HEK293T (cell line): ENCODE measurements at regions not wholly inside any gene's neighbourhood (a gene's known extent, or its start where the extent isn't known, plus 50 kb on each side); places are given as distances from the start of the nearest gene placed in this dataset.

ENCODE experiments used
- ARNT ChIP-seq: fragments of 450-650 bp; IDR thresholded peaks from 2 replicates; pipeline ENCODE4 v1.6.1; 2017; ENCODE audit warnings: mild to moderate bottlenecking
- BHLHE40 ChIP-seq: fragments of 450-650 bp; IDR thresholded peaks from 2 replicates; pipeline ENCODE4 v1.6.1; 2016; ENCODE audit warnings: mild to moderate bottlenecking, moderate library complexity, borderline replicate concordance
- CTBP1 ChIP-seq: fragments of 450-650 bp; IDR thresholded peaks from 2 replicates; pipeline ENCODE4 v1.6.1; 2016; ENCODE audit warnings: borderline replicate concordance
- ELF4 ChIP-seq: fragments of 450-650 bp; IDR thresholded peaks from 2 replicates; pipeline ENCODE4 v1.6.1; 2017; ENCODE audit warnings: antibody characterized with exemption
- FOXA1 ChIP-seq: fragments of 450-650 bp; IDR thresholded peaks from 2 replicates; pipeline ENCODE4 v1.6.1; 2016; ENCODE audit warnings: mild to moderate bottlenecking
- FOXM1 ChIP-seq: fragments of 450-650 bp; IDR thresholded peaks from 2 replicates; pipeline ENCODE4 v1.6.1; 2017; ENCODE audit warnings: mild to moderate bottlenecking, borderline replicate concordance
- HDGF ChIP-seq: fragments of 450-650 bp; IDR thresholded peaks from 2 replicates; pipeline ENCODE4 v1.6.1; 2017; ENCODE audit warnings: antibody characterized with exemption, borderline replicate concordance
- L3MBTL2 ChIP-seq: fragments of 450-650 bp; conservative IDR thresholded peaks from 2 replicates; pipeline ENCODE4 v1.6.1; 2016; ENCODE audit warnings: mild to moderate bottlenecking
- SP1 ChIP-seq: fragments of 450-650 bp; IDR thresholded peaks from 2 replicates; pipeline ENCODE4 v1.6.1; 2017
- TARDBP ChIP-seq: fragments of 450-650 bp; IDR thresholded peaks from 2 replicates; pipeline ENCODE4 v1.6.1; 2016

DNA sequence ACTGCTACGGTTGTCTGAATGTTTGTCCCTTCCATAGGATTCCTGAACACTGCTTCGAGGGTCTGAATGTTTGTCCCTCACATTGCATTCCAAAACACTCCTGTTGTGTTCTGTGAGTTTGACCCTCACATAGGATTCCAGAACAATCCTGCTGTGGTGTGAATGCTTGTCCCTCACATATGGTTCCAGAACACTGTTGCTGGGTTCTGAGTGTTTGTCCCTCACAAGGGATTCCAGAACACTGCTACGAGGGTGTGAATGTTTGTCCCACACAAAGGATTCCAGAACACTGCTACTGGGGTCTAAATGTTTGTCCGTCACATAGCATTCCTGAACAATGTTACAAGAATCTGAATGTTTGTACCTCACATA is 201.2 kb downstream of the FOXD4L6 start:
- TF ChIP-seq ELF4 = no peak
- no peak for TF ChIP-seq TARDBP
- no peak for TF ChIP-seq FOXM1
- TF ChIP-seq FOXA1 = no peak
- no peak for TF ChIP-seq SP1
- no peak for TF ChIP-seq ARNT
- no peak for TF ChIP-seq BHLHE40
- TF ChIP-seq HDGF = no peak
- no peak for TF ChIP-seq CTBP1
- TF ChIP-seq L3MBTL2 = no peak
